ENCODE measurements at regions not wholly inside any gene's neighbourhood (a gene's known extent, or its start where the extent isn't known, plus 50 kb on each side); places are given as distances from the start of the nearest gene placed in this dataset.

DNA sequence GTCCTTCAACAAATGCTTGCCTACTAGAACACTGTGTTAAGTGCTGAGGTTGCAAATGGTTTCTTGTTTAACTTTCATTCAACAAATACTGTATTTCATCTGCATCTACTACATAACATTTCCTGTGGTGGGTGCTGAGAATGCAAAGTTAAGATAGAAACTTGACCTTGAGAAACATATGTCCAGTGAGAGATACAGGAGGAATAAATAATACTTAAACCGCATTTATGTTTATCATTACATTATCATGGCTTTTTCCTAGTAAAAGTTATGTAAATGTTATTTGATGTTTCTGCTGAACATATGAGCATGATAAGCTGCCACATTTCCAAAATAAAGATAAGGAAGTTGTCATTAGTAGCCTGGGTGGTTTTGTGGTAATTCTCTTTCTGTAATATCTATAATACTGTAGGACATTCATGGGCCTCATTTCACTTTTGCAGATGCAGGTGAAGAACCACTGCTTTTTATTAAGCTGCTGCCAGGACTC is 590.4 kb downstream of the PLPP3 start:
- in situ Hi-C loops (cut with MboI; ENCODE audit: low pct_ligation_motif_present in 1 of 4, low pct_unique_long_range_greater_than_20kb in 1 of 4, low sequenced_read_pairs in 3 of 4) = no loop called here
- no peak for DNase-seq
- H3K36me3 ChIP-seq = no peaks in the 10 kb centered on the region
- TF ChIP-seq EP300 (IDR thresholded peaks at IDR 0.05; ENCODE audit: low read depth) (no peak), POLR2AphosphoS5 (IDR thresholded peaks at IDR 0.05) (no peak), POLR2A (IDR thresholded peaks at IDR 0.05) (no peak)
- TF ChIP-seq, protein P1, sequence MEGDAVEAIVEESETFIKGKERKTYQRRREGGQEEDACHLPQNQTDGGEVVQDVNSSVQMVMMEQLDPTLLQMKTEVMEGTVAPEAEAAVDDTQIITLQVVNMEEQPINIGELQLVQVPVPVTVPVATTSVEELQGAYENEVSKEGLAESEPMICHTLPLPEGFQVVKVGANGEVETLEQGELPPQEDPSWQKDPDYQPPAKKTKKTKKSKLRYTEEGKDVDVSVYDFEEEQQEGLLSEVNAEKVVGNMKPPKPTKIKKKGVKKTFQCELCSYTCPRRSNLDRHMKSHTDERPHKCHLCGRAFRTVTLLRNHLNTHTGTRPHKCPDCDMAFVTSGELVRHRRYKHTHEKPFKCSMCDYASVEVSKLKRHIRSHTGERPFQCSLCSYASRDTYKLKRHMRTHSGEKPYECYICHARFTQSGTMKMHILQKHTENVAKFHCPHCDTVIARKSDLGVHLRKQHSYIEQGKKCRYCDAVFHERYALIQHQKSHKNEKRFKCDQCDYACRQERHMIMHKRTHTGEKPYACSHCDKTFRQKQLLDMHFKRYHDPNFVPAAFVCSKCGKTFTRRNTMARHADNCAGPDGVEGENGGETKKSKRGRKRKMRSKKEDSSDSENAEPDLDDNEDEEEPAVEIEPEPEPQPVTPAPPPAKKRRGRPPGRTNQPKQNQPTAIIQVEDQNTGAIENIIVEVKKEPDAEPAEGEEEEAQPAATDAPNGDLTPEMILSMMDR (IDR thresholded peaks at IDR 0.05) = no peak
- H3K9me3 ChIP-seq = no peaks in the 10 kb centered on the region
- 75 to 85% methylated on average over 1 of the region's 1 CpG for WGBS, 2 donors (ENCODE audit: low coverage in 1 of 2)
- intact Hi-C loops (cut with DNase I; ENCODE audit: low total_unique reads) = no loop called here
- no peak overlapping the region for H3K27ac ChIP-seq
- no peak overlapping the region for H3K4me3 ChIP-seq
- peaks cover 0 to 3% (median 0%) of the 10 kb centered on the region in 4 donors for H3K4me1 ChIP-seq
- H3K27me3 ChIP-seq = no peaks in the 10 kb centered on the region

DNA sequence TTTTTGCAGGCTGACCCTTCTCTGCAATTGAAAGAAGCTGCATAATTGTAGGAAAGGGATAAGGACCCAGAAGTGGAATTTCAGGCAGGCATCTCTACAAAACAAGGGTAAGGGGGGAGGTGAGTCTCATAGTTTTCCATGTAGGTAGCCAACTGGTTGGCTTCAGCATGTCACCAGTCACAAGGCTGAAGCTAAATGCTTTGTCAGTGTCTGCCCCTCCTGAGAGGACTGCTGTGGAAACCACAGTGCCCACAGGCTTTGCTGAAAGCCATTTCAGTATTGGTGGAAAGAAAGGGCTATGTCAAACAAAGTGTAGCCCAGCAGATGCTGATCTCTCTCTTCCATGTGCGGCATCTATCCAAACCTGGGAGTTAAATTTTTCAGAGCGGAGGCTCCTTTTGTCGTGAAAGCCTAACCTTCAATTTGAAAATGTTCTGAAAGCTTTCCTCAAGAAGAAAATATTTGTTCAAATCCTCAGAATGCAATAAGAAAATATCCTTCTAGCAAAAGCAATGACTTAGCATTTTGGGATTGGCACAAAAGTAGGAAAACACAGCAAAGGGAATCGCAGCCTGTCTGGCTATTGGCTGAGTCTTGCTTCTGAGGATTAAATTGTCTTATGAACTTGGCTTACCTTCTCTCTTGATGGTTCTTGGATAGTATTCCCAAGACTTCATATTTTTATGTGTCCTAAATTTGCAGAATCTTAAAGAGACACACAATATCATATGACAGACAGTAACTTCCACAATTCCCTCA is 591.7 kb downstream of the PLPP3 start:
- in situ Hi-C loops (cut with MboI; ENCODE audit: low pct_ligation_motif_present in 1 of 4, low pct_unique_long_range_greater_than_20kb in 1 of 4, low sequenced_read_pairs in 3 of 4) (no loop called here), intact Hi-C loops (cut with DNase I; ENCODE audit: low total_unique reads) (no loop called here)
- WGBS, 2 donors (ENCODE audit: low coverage in 1 of 2) = 77 to 78% methylated on average over 4 of the region's 4 CpGs
- Histone ChIP-seq H3K27me3 (no peaks in the 10 kb centered on the region), H3K9me3 (no peaks in the 10 kb centered on the region), H3K36me3 (no peaks in the 10 kb centered on the region), H3K4me3 (no peak overlapping the region), H3K4me1 (peaks cover 0 to 3% (median 0%) of the 10 kb centered on the region in 4 donors), H3K27ac (peak overlapping the region in 2 of 4 donors; percentile 35 to 43)
- DNase-seq = no peak
- TF ChIP-seq POLR2A (IDR thresholded peaks at IDR 0.05) (no peak), POLR2AphosphoS5 (IDR thresholded peaks at IDR 0.05) (no peak), EP300 (IDR thresholded peaks at IDR 0.05; ENCODE audit: low read depth) (no peak)
- TF ChIP-seq, protein P1 (IDR thresholded peaks at IDR 0.05) = no peak

DNA sequence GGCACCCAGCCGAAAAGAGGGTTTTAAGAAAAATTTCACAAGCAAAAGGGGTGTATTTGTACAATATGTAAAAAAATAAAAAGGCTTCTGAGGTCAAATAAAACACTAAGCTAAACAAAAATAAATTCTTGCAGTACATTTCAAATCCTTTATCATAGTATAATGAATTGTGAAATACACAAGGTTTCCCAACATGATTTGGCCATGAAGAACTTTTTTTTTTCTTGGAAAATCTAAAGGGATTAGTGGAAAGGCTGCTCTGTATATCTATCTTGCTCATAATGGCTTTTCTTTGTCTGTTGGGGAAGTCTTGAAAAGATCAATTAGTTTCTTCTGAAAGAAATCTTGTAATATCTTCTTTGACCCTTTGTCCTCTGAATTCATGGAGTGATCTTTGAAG is 593.4 kb downstream of the PLPP3 start:
- no peak for DNase-seq
- peaks cover 0 to 3% (median 0%) of the 10 kb centered on the region in 4 donors for H3K4me1 ChIP-seq
- in situ Hi-C loops (cut with MboI; ENCODE audit: low pct_ligation_motif_present in 1 of 4, low pct_unique_long_range_greater_than_20kb in 1 of 4, low sequenced_read_pairs in 3 of 4) (no loop called here), intact Hi-C loops (cut with DNase I; ENCODE audit: low total_unique reads) (no loop called here)
- 95% methylated on average over 1 of the region's 1 CpG; no CpG with 5 or more reads in 1 of the 2 donors for WGBS, 2 donors (ENCODE audit: low coverage in 1 of 2)
- no peaks in the 10 kb centered on the region for H3K27me3 ChIP-seq
- no peaks in the 10 kb centered on the region for H3K36me3 ChIP-seq
- no peak overlapping the region for H3K27ac ChIP-seq
- H3K9me3 ChIP-seq = no peaks in the 10 kb centered on the region
- H3K4me3 ChIP-seq = no peak overlapping the region
- TF ChIP-seq, protein P1 (IDR thresholded peaks at IDR 0.05) = no peak
- TF ChIP-seq EP300 (IDR thresholded peaks at IDR 0.05; ENCODE audit: low read depth) = no peak

DNA sequence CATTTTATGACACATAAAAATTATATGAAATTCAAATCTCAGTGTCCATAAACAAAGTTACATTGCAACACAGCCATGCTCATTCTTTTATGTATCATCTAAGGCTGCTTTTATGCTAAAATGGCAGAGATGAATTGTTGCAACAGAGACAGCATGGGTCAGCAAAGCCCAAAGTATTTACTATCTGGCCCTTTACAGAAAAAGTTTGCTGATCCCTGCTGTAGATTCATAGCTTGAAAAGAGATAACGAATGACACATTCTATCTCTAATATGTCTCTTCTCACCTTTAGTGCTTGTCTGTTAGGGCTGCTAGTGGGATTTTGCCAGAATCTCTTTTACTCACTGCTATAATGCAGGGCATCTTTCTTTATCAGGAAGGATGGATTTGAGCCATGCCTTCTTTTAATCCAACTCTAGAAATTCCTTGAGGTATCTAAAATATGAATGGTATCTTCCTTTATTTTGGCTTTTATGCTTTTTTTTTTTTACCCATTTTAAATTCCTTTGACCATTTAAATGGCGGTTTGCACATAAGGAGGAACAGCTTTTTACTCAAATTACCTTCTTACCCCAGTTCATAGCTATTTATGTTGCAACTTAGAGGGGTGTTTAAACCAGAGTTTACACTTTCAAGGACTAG is 598.2 kb downstream of the PLPP3 start:
- no peaks in the 10 kb centered on the region for H3K9me3 ChIP-seq
- intact Hi-C loops (cut with DNase I; ENCODE audit: low total_unique reads) (no loop called here), in situ Hi-C loops (cut with MboI; ENCODE audit: low pct_ligation_motif_present in 1 of 4, low pct_unique_long_range_greater_than_20kb in 1 of 4, low sequenced_read_pairs in 3 of 4) (no loop called here)
- no peaks in the 10 kb centered on the region for H3K36me3 ChIP-seq
- H3K4me3 ChIP-seq = no peak overlapping the region
- H3K4me1 ChIP-seq = no peaks in the 10 kb centered on the region
- DNase-seq = no peak
- no peak overlapping the region for H3K27ac ChIP-seq
- TF ChIP-seq EP300 (IDR thresholded peaks at IDR 0.05; ENCODE audit: low read depth) = no peak
- 80 to 82% methylated on average over 2 of the region's 2 CpGs for WGBS, 2 donors (ENCODE audit: low coverage in 1 of 2)
- no peaks in the 10 kb centered on the region for H3K27me3 ChIP-seq
